HCT116 (cell line): ENCODE measurements at regions not wholly inside any gene's neighbourhood (a gene's known extent, or its start where the extent isn't known, plus 50 kb on each side); places are given as distances from the start of the nearest gene placed in this dataset.

Experiments used
- ATAC-seq: fragments of 200-7000 bp; cut with Tn5 transposase; 2 replicates; pipeline ENCODE4 v1.9.1; 2020; ENCODE audit warnings: mild to moderate bottlenecking, moderate library complexity
- BruUV-seq: library from RNA; stranded (reverse); fragments of 400-500 nt; replicated peaks from 2 replicates; lab custom pipeline; 2021; lab: Mats Ljungman, UMichigan
- CTCF ChIA-PET: fragments of 300-600 bp; sonication (Branson Sonifier 250); formaldehyde crosslinking; loops from one replicate; lab custom pipeline; 2021; ENCODE audit warnings: antibody characterized with exemption; lab: Charles Lee
- POLR2A ChIA-PET: fragments of 300-600, 350-600 bp; sonication (Branson Sonifier 250); formaldehyde crosslinking; loops from one replicate; lab custom pipeline; 2021; ENCODE audit warnings: antibody characterized with exemption; lab: Charles Lee
- RAD21 ChIA-PET, 2 experiments: fragments of 300-600 bp; sonication (Branson Sonifier 250); formaldehyde crosslinking; loops; one replicate each; lab custom pipeline; 2023; ENCODE audit warnings: low total read pairs in 2 of 2; ENCODE audit not compliant: uncharacterized antibody in 2 of 2, unreplicated experiment in 2 of 2, low non-redundant PET in 1 of 2; lab: Charles Lee
- DNase-seq: peaks from one replicate; pipeline ENCODE4 v3.0.0-alpha.2; 2010; ENCODE audit warnings: low read depth, low spot score
- H2AFZ ChIP-seq: fragments of 200-600 bp; shearing (Covaris generic), sonication (generic); 2 replicates; pipeline ENCODE4 v1.6.1; 2017; ENCODE audit warnings: low read depth, mixed run types, mixed read lengths, antibody characterized with exemption, low read length; ENCODE audit not compliant: poor library complexity, severe bottlenecking
- H3K27ac ChIP-seq: 2 replicates; pipeline ENCODE4 v1.5.1; 2012; ENCODE audit warnings: low read depth, low read length
- H3K27me3 ChIP-seq: fragments of 200-600 bp; sonication (generic); 2 replicates; pipeline ENCODE4 v1.6.1; 2016; ENCODE audit warnings: mixed run types, low read length, mixed read lengths; ENCODE audit not compliant: insufficient read depth
- H3K36me3 ChIP-seq, 2 experiments: fragments of 200-500 bp in 1 of 2; fragments of 200-600 bp in 1 of 2; sonication (Bioruptor generic) in 1 of 2; sonication (generic) in 1 of 2; 2 replicates each; pipeline versions ENCODE4 v1.5.1 to v1.6.1; 2014 to 2016; ENCODE audit warnings: low read length in 2 of 2, inconsistent platforms in 1 of 2, mixed read lengths in 1 of 2, mixed run types in 1 of 2; ENCODE audit not compliant: insufficient read depth in 2 of 2, control insufficient read depth in 1 of 2
- H3K4me1 ChIP-seq, 2 experiments: fragments of 200-600 bp in 1 of 2; sonication (generic) in 1 of 2; 2 replicates each; pipeline versions ENCODE4 v1.5.1 to v1.6.1; 2012 to 2017; ENCODE audit warnings: low read length in 2 of 2, inconsistent platforms in 1 of 2, mild to moderate bottlenecking in 1 of 2, mixed read lengths in 1 of 2, mixed run types in 1 of 2, moderate library complexity in 1 of 2; ENCODE audit not compliant: insufficient read depth in 2 of 2, control insufficient read depth in 1 of 2
- H3K4me2 ChIP-seq: fragments of 200-600 bp; sonication (generic); 2 replicates; pipeline ENCODE4 v1.6.1; 2017; ENCODE audit warnings: mixed run types, low read length, mixed read lengths
- H3K4me3 ChIP-seq, 2 experiments: fragments of 200-600 bp in 1 of 2; sonication (generic) in 1 of 2; replicated peaks in 1 of 2; 2 replicates each; pipeline ENCODE4 v1.5.1; 2011 to 2016; ENCODE audit warnings: low read length in 2 of 2, control low read depth in 1 of 2, low read depth in 1 of 2, mild to moderate bottlenecking in 1 of 2, mixed read lengths in 1 of 2, mixed run types in 1 of 2
- H3K79me2 ChIP-seq: fragments of 200-600 bp; sonication (generic); 2 replicates; pipeline ENCODE4 v1.6.1; 2017; ENCODE audit warnings: mild to moderate bottlenecking, mixed run types, low read length, moderate library complexity, mixed read lengths; ENCODE audit not compliant: insufficient read depth
- H3K9ac ChIP-seq: fragments of 200-600 bp; sonication (generic); 2 replicates; pipeline ENCODE4 v1.6.1; 2016; ENCODE audit warnings: low read length, mixed read lengths
- H3K9me2 ChIP-seq: fragments of 200-600 bp; sonication (generic), shearing (Covaris generic); 2 replicates; pipeline ENCODE4 v1.6.1; 2017; ENCODE audit warnings: mixed run types, mild to moderate bottlenecking, moderate library complexity; ENCODE audit not compliant: insufficient read depth
- H3K9me3 ChIP-seq, 2 experiments: fragments of 200-500 bp in 1 of 2; fragments of 200-600 bp in 1 of 2; sonication (Bioruptor generic) in 1 of 2; sonication (generic) in 1 of 2; 2 replicates each; pipeline ENCODE4 v1.6.1; 2014 to 2017; ENCODE audit warnings: low read length in 2 of 2, mixed read lengths in 2 of 2, inconsistent platforms in 1 of 2, low read depth in 1 of 2, mild to moderate bottlenecking in 1 of 2, mixed run types in 1 of 2, moderate library complexity in 1 of 2; ENCODE audit not compliant: control insufficient read depth in 1 of 2, insufficient read depth in 1 of 2
- H4K20me1 ChIP-seq: fragments of 200-600 bp; sonication (generic), shearing (Covaris generic); 2 replicates; pipeline ENCODE4 v1.6.1; 2017; ENCODE audit warnings: mixed run types, mild to moderate bottlenecking, moderate library complexity; ENCODE audit not compliant: insufficient read depth
- POLR2A ChIP-seq: IDR thresholded peaks from 2 replicates; pipeline ENCODE4 v1.7.0; 2011; ENCODE audit warnings: borderline replicate concordance; ENCODE audit not compliant: insufficient read depth, insufficient read length; ENCODE audit errors: extremely low read depth
- POLR2AphosphoS5 ChIP-seq: IDR thresholded peaks from 2 replicates; pipeline ENCODE4 v1.6.1; 2011; ENCODE audit warnings: mild to moderate bottlenecking, low read depth, low read length, moderate library complexity
- SRF ChIP-seq: IDR thresholded peaks from 2 replicates; pipeline ENCODE4 v1.6.1; 2012; ENCODE audit warnings: low read depth
- TCF7L2 ChIP-seq: IDR thresholded peaks from 2 replicates; pipeline ENCODE4 v1.7.0; 2011; ENCODE audit warnings: borderline replicate concordance, inconsistent platforms; ENCODE audit not compliant: insufficient read depth, insufficient read length; ENCODE audit errors: extremely low read depth
- intact Hi-C: fragments of 100-400 bp; cut with micrococcal nuclease; formaldehyde crosslinking; loops from 2 replicates; pipeline ENCODE4 v1.10.0; 2022
- TF ChIP-seq, protein P1 (sequence below), 3 experiments: fragments of 200-600 bp in 1 of 3; sonication (generic) in 1 of 3; IDR thresholded peaks in 2 of 3; conservative IDR thresholded peaks in 1 of 3; 2 replicates each; pipeline ENCODE4 v1.5.1; 2012 to 2017; ENCODE audit warnings: low read depth in 2 of 3, low read length in 2 of 3, antibody characterized with exemption in 1 of 3, borderline replicate concordance in 1 of 3, control low read depth in 1 of 3, mild to moderate bottlenecking in 1 of 3, mixed read lengths in 1 of 3, mixed run types in 1 of 3, moderate library complexity in 1 of 3; ENCODE audit not compliant: insufficient read depth in 1 of 3

DNA sequence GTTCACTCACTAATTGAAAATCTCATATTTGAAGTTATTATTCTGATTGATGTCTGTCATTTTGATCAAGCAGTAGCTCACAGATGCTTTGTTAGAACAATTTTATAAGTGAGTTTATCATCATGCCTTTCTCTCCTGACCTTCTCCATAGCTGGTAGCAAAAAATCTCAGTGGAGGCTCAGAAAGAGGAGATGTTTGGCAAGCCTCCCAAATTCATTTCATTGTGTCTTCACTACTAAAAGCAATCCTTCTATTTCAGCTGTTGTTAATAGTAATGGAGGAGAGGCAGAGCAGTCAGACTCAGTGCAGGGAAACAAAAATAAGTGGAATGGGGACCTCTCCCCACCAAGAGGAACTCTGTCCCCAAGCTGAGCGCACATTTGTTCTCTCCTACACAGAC is 2127.8 kb upstream of the CELF4 start (continued):
- TF ChIP-seq, protein P1, sequence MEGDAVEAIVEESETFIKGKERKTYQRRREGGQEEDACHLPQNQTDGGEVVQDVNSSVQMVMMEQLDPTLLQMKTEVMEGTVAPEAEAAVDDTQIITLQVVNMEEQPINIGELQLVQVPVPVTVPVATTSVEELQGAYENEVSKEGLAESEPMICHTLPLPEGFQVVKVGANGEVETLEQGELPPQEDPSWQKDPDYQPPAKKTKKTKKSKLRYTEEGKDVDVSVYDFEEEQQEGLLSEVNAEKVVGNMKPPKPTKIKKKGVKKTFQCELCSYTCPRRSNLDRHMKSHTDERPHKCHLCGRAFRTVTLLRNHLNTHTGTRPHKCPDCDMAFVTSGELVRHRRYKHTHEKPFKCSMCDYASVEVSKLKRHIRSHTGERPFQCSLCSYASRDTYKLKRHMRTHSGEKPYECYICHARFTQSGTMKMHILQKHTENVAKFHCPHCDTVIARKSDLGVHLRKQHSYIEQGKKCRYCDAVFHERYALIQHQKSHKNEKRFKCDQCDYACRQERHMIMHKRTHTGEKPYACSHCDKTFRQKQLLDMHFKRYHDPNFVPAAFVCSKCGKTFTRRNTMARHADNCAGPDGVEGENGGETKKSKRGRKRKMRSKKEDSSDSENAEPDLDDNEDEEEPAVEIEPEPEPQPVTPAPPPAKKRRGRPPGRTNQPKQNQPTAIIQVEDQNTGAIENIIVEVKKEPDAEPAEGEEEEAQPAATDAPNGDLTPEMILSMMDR (IDR thresholded peaks at IDR 0.05 in 2 of 3, conservative IDR thresholded peaks at IDR 0.05 in 1 of 3; ENCODE audit: borderline replicate concordance in 1 of 3, insufficient read depth in 1 of 3, low read depth in 2 of 3, low read length in 2 of 3) = no peak
- TF ChIP-seq POLR2A = no peak

DNA sequence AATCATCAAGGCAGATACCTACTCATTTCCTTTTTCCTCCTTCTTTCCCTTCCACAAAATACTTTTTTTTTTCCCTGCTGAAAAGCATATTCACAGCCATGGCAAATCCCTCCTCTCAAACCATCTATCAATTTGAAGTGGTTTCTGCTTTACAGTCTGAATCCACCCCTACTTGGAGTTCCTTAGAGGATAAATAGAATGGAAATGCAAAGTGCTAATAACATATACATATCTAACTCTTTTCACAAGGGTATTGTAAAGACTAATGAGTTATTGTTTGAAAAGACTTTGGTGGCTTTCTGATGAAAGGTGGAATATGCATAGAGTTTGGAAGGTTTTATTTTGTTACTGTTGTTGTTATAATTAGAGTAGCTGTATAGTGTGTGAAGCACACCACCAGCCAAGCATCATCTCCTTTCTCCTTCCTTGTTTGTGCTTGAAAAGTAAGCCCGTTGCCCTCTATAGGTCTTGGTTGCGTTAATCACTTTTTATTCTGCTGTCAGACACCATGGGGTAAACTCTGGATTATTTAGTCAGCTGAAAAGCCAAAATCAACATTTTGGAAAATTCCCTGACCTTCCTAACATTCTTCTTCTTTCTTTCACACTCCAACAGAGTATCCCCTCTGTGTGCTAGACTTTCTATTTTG is 2126.9 kb upstream of the CELF4 start:
- TF ChIP-seq POLR2AphosphoS5 (no peak), SRF (no peak), TCF7L2 (no peak), POLR2A (no peak)
- ATAC-seq = no peak
- ChIA-PET RAD21 (no interaction called here), CTCF (no interaction called here), POLR2A (no interaction called here)
- no peak for DNase-seq
- H4K20me1 ChIP-seq = no peaks in the 10 kb centered on the region
- H3K4me3 ChIP-seq = no peak overlapping the region
- H3K27me3 ChIP-seq = no peaks in the 10 kb centered on the region
- intact Hi-C loops = no loop called here
- H3K9ac ChIP-seq = no peak overlapping the region
- H3K27ac ChIP-seq = no peak overlapping the region
- no peak overlapping the region for H2AFZ ChIP-seq
- no peaks in the 10 kb centered on the region for H3K9me2 ChIP-seq
- no peaks in the 10 kb centered on the region for H3K36me3 ChIP-seq
- no TSS peak for BruUV-seq
- no peaks in the 10 kb centered on the region; a peak in 1 of 4 replicates for H3K9me3 ChIP-seq
- H3K79me2 ChIP-seq = no peaks in the 10 kb centered on the region
- no peak overlapping the region for H3K4me2 ChIP-seq
- no peaks in the 10 kb centered on the region for H3K4me1 ChIP-seq
